Calu3 (cell line): ENCODE measurements at regions not wholly inside any gene's neighbourhood (a gene's known extent, or its start where the extent isn't known, plus 50 kb on each side); places are given as distances from the start of the nearest gene placed in this dataset.

Experiments used
- BruUV-seq: library from RNA; stranded (reverse); fragments of 400-500 nt; replicated peaks from 2 replicates; lab custom pipeline; 2021; lab: Mats Ljungman, UMichigan
- CTCF ChIA-PET: fragments of 300-600 bp; sonication (Branson Sonifier 250); formaldehyde crosslinking; loops from one replicate; lab custom pipeline; 2022; ENCODE audit warnings: antibody characterized with exemption; lab: Charles Lee
- DNase-seq: peaks from one replicate; pipeline ENCODE4 v3.0.0; 2022
- H3K27ac Mint-ChIP-seq: one replicate; pipeline ENCODE4 v1.8.0; 2022; ENCODE audit warnings: mixed read lengths; ENCODE audit not compliant: unreplicated experiment
- H3K27me3 Mint-ChIP-seq: one replicate; pipeline ENCODE4 v1.8.0; 2022; ENCODE audit warnings: mixed read lengths; ENCODE audit not compliant: unreplicated experiment
- H3K36me3 Mint-ChIP-seq: one replicate; pipeline ENCODE4 v1.8.0; 2022; ENCODE audit warnings: mild to moderate bottlenecking, moderate library complexity, mixed read lengths; ENCODE audit not compliant: insufficient read depth, unreplicated experiment
- H3K4me1 Mint-ChIP-seq: one replicate; pipeline ENCODE4 v1.8.0; 2022; ENCODE audit warnings: mild to moderate bottlenecking, low read depth, mixed read lengths; ENCODE audit not compliant: unreplicated experiment
- H3K4me3 Mint-ChIP-seq: one replicate; pipeline ENCODE4 v1.8.0; 2022; ENCODE audit warnings: mild to moderate bottlenecking, low read depth, moderate library complexity, mixed read lengths; ENCODE audit not compliant: unreplicated experiment
- H3K9me3 Mint-ChIP-seq: one replicate; pipeline ENCODE4 v1.8.0; 2022; ENCODE audit warnings: low read depth, mixed read lengths; ENCODE audit not compliant: unreplicated experiment
- CTCF ChIP-seq: fragments of 200-600 bp; IDR thresholded peaks from one replicate; pipeline ENCODE4 v1.8.0; 2022; ENCODE audit warnings: antibody characterized with exemption; ENCODE audit not compliant: unreplicated experiment
- intact Hi-C: fragments of 100-400 bp; cut with micrococcal nuclease; formaldehyde crosslinking; loops from one replicate; pipeline ENCODE4 v1.10.0; 2022; ENCODE audit not compliant: unreplicated experiment

- no peaks in the 10 kb centered on the region for H3K36me3 Mint-ChIP-seq
- BruUV-seq = no TSS peak
- H3K27ac Mint-ChIP-seq = no peak overlapping the region
- no peak for TF ChIP-seq CTCF
- H3K27me3 Mint-ChIP-seq = peaks cover 33% of the 10 kb centered on the region
- no peak overlapping the region for H3K4me3 Mint-ChIP-seq
- CTCF ChIA-PET = interaction anchor here (1.0 kb wide), 1 partner anchor 33 kb away, joined by 3 read pairs; no protein-coding TSS in a partner anchor
- DNase-seq = no peak
- H3K4me1 Mint-ChIP-seq = peaks cover 9% of the 10 kb centered on the region
- intact Hi-C loops = no loop called here
- H3K9me3 Mint-ChIP-seq = no peaks in the 10 kb centered on the region
Observed at GRCh38 chr5:73314395-73315257, 134.0 kb downstream of the FOXD1 start.

GRCh38 chr5:73312872-73313510, 135.6 kb downstream of the FOXD1 start:
- DNase-seq = no peak
- no peak for TF ChIP-seq CTCF
- H3K9me3 Mint-ChIP-seq = no peaks in the 10 kb centered on the region
- H3K36me3 Mint-ChIP-seq = no peaks in the 10 kb centered on the region
- intact Hi-C loops = no loop called here
- CTCF ChIA-PET = interaction anchor here (0.6 kb wide), 1 partner anchor 1900 kb away, joined by 3 read pairs; no protein-coding TSS in a partner anchor
- BruUV-seq = no TSS peak
- peaks cover 1% of the 10 kb centered on the region for H3K4me1 Mint-ChIP-seq
- no peak overlapping the region for H3K4me3 Mint-ChIP-seq
- H3K27me3 Mint-ChIP-seq = peaks cover 41% of the 10 kb centered on the region
- no peak overlapping the region for H3K27ac Mint-ChIP-seq

- Mint-ChIP-seq H3K9me3 (no peaks in the 10 kb centered on the region), H3K4me3 (no peak overlapping the region), H3K27me3 (peaks cover 48% of the 10 kb centered on the region), H3K4me1 (no peaks in the 10 kb centered on the region), H3K27ac (no peak overlapping the region), H3K36me3 (no peaks in the 10 kb centered on the region)
- CTCF ChIA-PET = interaction anchor here (0.6 kb wide), 1 partner anchor 116 kb away, joined by 7 read pairs; no protein-coding TSS in a partner anchor
- TF ChIP-seq CTCF = no peak
- BruUV-seq = no TSS peak
- intact Hi-C loops = no loop called here
- no peak for DNase-seq
Observed at GRCh38 chr5:73312146-73312871, 136.3 kb downstream of the FOXD1 start.
